Fibroblast of lung (primary cell): ENCODE measurements at regions not wholly inside any gene's neighbourhood (a gene's known extent, or its start where the extent isn't known, plus 50 kb on each side); places are given as distances from the start of the nearest gene placed in this dataset.

ENCODE experiments used
- DNase-seq, 2 donors: peaks; one replicate each; pipeline versions ENCODE4 v3.0.0 to v3.0.0-alpha.2; 2010; ENCODE audit warnings: low read depth in 2 of 2
- H2AFZ ChIP-seq: 2 replicates; pipeline ENCODE4 v1.5.1; 2012; ENCODE audit warnings: low read length, control low read depth, inconsistent platforms
- H3K27ac ChIP-seq: 2 replicates; pipeline ENCODE4 v1.5.1; 2011; ENCODE audit warnings: low read length, control low read depth; ENCODE audit not compliant: insufficient read depth
- H3K27me3 ChIP-seq: 2 replicates; pipeline ENCODE4 v1.5.1; 2011; ENCODE audit warnings: mild to moderate bottlenecking, low read length; ENCODE audit not compliant: control insufficient read depth, insufficient read depth
- H3K36me3 ChIP-seq: 2 replicates; pipeline ENCODE4 v1.5.1; 2011; ENCODE audit warnings: low read length; ENCODE audit not compliant: control insufficient read depth, insufficient read depth
- H3K4me1 ChIP-seq: 2 replicates; pipeline ENCODE4 v1.5.1; 2011; ENCODE audit warnings: low read length; ENCODE audit not compliant: control insufficient read depth, insufficient read depth; ENCODE audit errors: extremely low read depth
- H3K4me2 ChIP-seq: 2 replicates; pipeline ENCODE4 v1.5.1; 2011; ENCODE audit warnings: low read length, control low read depth; ENCODE audit not compliant: insufficient read depth; ENCODE audit errors: extremely low read depth
- H3K4me3 ChIP-seq, 4 experiments: fragments of 200-600 bp in 1 of 4; sonication (generic) in 1 of 4; replicated peaks in 1 of 4; 2 replicates each; pipeline ENCODE4 v1.5.1; 2011 to 2016; ENCODE audit warnings: low read length in 4 of 4, low read depth in 3 of 4, mild to moderate bottlenecking in 3 of 4, control low read depth in 2 of 4, inconsistent platforms in 1 of 4, mixed read lengths in 1 of 4; ENCODE audit not compliant: insufficient read depth in 1 of 4; ENCODE audit errors: control extremely low read depth in 1 of 4
- H3K79me2 ChIP-seq: 2 replicates; pipeline ENCODE4 v1.5.1; 2012; ENCODE audit warnings: mild to moderate bottlenecking, low read length, inconsistent platforms; ENCODE audit not compliant: control insufficient read depth, insufficient read depth
- H3K9ac ChIP-seq: 2 replicates; pipeline ENCODE4 v1.5.1; 2011; ENCODE audit warnings: mild to moderate bottlenecking, low read length, control low read depth; ENCODE audit not compliant: insufficient read depth
- H3K9me3 ChIP-seq: 2 replicates; pipeline ENCODE4 v1.5.1; 2012; ENCODE audit warnings: low read depth, low read length; ENCODE audit not compliant: control insufficient read depth, insufficient read depth
- H4K20me1 ChIP-seq: 2 replicates; pipeline ENCODE4 v1.5.1; 2011; ENCODE audit warnings: low read length; ENCODE audit not compliant: control insufficient read depth, insufficient read depth; ENCODE audit errors: extremely low read depth
- CTCF ChIP-seq, 2 donors: IDR thresholded peaks in 1 of 2; conservative IDR thresholded peaks in 1 of 2; 1 replicate in 1 of 2; 2 replicates in 1 of 2; pipeline ENCODE4 v1.5.1; 2011 to 2012; ENCODE audit warnings: low read length in 2 of 2, control low read depth in 1 of 2, inconsistent platforms in 1 of 2, low read depth in 1 of 2, mild to moderate bottlenecking in 1 of 2
- EZH2 ChIP-seq: IDR thresholded peaks from 2 replicates; pipeline ENCODE4 v1.5.1; 2012; ENCODE audit warnings: low read length, control low read depth, mild to moderate bottlenecking; ENCODE audit errors: missing control alignments

- TF ChIP-seq CTCF (conservative IDR thresholded peaks at IDR 0.05 in 1 of 2, IDR thresholded peaks at IDR 0.05 in 1 of 2; ENCODE audit: low read depth in 1 of 2, low read length in 2 of 2) (no peak), EZH2 (no peak)
- H3K4me1 ChIP-seq: no peaks in the 10 kb centered on the region
- no peaks in the 10 kb centered on the region for H3K79me2 ChIP-seq
These were observed 363.4 kb downstream of the CDH26 start for GRCh38 chr20:60321601-60322000.

GRCh38 chr20:60326821-60327220 is 368.6 kb downstream of the CDH26 start:
- no peaks in the 10 kb centered on the region for H3K9me3 ChIP-seq
- no peak overlapping the region for H3K4me3 ChIP-seq
- no peak overlapping the region for H3K9ac ChIP-seq
- no peaks in the 10 kb centered on the region for H3K36me3 ChIP-seq
- H3K4me2 ChIP-seq: no peak overlapping the region
- H3K27me3 ChIP-seq: no peaks in the 10 kb centered on the region
- no peak for DNase-seq
- no peaks in the 10 kb centered on the region for H3K79me2 ChIP-seq
- no peak for TF ChIP-seq CTCF (conservative IDR thresholded peaks at IDR 0.05 in 1 of 2, IDR thresholded peaks at IDR 0.05 in 1 of 2; ENCODE audit: low read depth in 1 of 2, low read length in 2 of 2)
- TF ChIP-seq EZH2: no peak
- H4K20me1 ChIP-seq: no peaks in the 10 kb centered on the region
- no peaks in the 10 kb centered on the region for H3K4me1 ChIP-seq
- no peak overlapping the region for H2AFZ ChIP-seq
- H3K27ac ChIP-seq: no peak overlapping the region

More at GRCh38 chr20:60321601-60322000, 363.4 kb downstream of the CDH26 start:
- H3K4me3 ChIP-seq: no peak overlapping the region
- no peak overlapping the region for H2AFZ ChIP-seq
- H3K4me2 ChIP-seq: no peak overlapping the region
- no peak overlapping the region for H3K27ac ChIP-seq
- no peaks in the 10 kb centered on the region for H3K9me3 ChIP-seq
- no peak for DNase-seq
- H3K9ac ChIP-seq: no peak overlapping the region
- H3K36me3 ChIP-seq: no peaks in the 10 kb centered on the region
- no peaks in the 10 kb centered on the region for H4K20me1 ChIP-seq
- H3K27me3 ChIP-seq: no peaks in the 10 kb centered on the region

- Histone ChIP-seq H2AFZ (no peak overlapping the region), H3K9ac (no peak overlapping the region), H4K20me1 (no peaks in the 10 kb centered on the region), H3K4me2 (no peak overlapping the region), H3K27ac (no peak overlapping the region), H3K27me3 (no peaks in the 10 kb centered on the region), H3K79me2 (no peaks in the 10 kb centered on the region), H3K9me3 (no peaks in the 10 kb centered on the region), H3K36me3 (no peaks in the 10 kb centered on the region), H3K4me1 (no peaks in the 10 kb centered on the region), H3K4me3 (no peak overlapping the region)
- no peak for DNase-seq
- no peak for TF ChIP-seq EZH2
- TF ChIP-seq CTCF (conservative IDR thresholded peaks at IDR 0.05 in 1 of 2, IDR thresholded peaks at IDR 0.05 in 1 of 2; ENCODE audit: low read depth in 1 of 2, low read length in 2 of 2): no peak
These were observed 369.9 kb downstream of the CDH26 start for GRCh38 chr20:60327971-60328660.
